GM12878 (cell line): ENCODE measurements at regions not wholly inside any gene's neighbourhood (a gene's known extent, or its start where the extent isn't known, plus 50 kb on each side); places are given as distances from the start of the nearest gene placed in this dataset.

ENCODE experiments used
- EP300 ChIP-seq, 2 experiments: fragments of 150-350 bp in 1 of 2; IDR thresholded peaks; 2 replicates each; pipeline ENCODE4 v1.6.1; 2011 to 2012; ENCODE audit warnings: low read depth in 2 of 2, low read length in 2 of 2, borderline replicate concordance in 1 of 2, improper control_type of control experiment in 1 of 2, inconsistent platforms in 1 of 2; ENCODE audit not compliant: control insufficient read depth in 1 of 2
- EZH2 ChIP-seq: IDR thresholded peaks from 2 replicates; pipeline ENCODE4 v1.6.1; 2012; ENCODE audit warnings: low read depth, mild to moderate bottlenecking, control low read depth, inconsistent platforms, low read length, borderline replicate concordance; ENCODE audit not compliant: control insufficient read depth
- NFIC ChIP-seq: IDR thresholded peaks from 2 replicates; pipeline ENCODE4 v1.6.1; 2012; ENCODE audit warnings: low read depth, mild to moderate bottlenecking, inconsistent platforms, low read length, moderate library complexity
- POLR2A ChIP-seq: IDR thresholded peaks from 2 replicates; pipeline ENCODE4 v1.6.1; 2011; ENCODE audit warnings: low read depth, mild to moderate bottlenecking, low read length
- SPI1 ChIP-seq: IDR thresholded peaks from 2 replicates; pipeline ENCODE4 v1.6.1; 2011; ENCODE audit warnings: low read depth, mild to moderate bottlenecking, low read length, moderate library complexity, borderline replicate concordance; ENCODE audit not compliant: insufficient read depth
- TF ChIP-seq, protein P1 (sequence below), 3 experiments: IDR thresholded peaks in 2 of 3; conservative IDR thresholded peaks in 1 of 3; 2 replicates each; pipeline ENCODE4 v1.5.1; 2011; ENCODE audit warnings: low read depth in 3 of 3, low read length in 3 of 3, mild to moderate bottlenecking in 3 of 3, control low read depth in 2 of 3, moderate library complexity in 2 of 3, inconsistent platforms in 1 of 3, mixed read lengths in 1 of 3; ENCODE audit not compliant: control insufficient read depth in 2 of 3, insufficient read depth in 1 of 3; ENCODE audit errors: extremely low read depth in 1 of 3

DNA sequence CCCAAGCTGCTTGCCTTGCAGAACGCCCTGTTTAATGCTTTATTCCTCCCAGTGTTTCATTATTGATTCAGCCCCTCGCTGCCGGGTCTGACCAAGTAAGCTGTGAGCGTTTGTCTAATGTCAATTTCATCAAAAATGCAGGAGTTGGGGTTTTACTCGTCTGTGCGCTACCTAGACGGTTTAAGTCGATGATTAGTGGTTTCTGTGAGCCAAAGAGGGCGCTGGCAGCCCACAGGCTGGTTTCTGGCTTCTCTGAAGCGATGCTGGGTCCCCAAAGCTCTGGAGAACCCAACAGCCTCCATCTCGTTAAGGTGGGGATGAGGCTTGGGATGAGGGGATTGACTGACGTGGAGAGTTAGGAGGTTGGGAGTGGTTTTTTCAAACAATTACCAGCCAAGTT lies 102.9 kb downstream of the SYF2 start:
- no peak for TF ChIP-seq POLR2A
- TF ChIP-seq NFIC, result no peak
- TF ChIP-seq EP300 (IDR thresholded peaks at IDR 0.05; ENCODE audit: borderline replicate concordance in 1 of 2, control insufficient read depth in 1 of 2, low read depth in 2 of 2, low read length in 2 of 2), result no peak
- no peak for TF ChIP-seq SPI1
- no peak for TF ChIP-seq EZH2
- TF ChIP-seq, protein P1, sequence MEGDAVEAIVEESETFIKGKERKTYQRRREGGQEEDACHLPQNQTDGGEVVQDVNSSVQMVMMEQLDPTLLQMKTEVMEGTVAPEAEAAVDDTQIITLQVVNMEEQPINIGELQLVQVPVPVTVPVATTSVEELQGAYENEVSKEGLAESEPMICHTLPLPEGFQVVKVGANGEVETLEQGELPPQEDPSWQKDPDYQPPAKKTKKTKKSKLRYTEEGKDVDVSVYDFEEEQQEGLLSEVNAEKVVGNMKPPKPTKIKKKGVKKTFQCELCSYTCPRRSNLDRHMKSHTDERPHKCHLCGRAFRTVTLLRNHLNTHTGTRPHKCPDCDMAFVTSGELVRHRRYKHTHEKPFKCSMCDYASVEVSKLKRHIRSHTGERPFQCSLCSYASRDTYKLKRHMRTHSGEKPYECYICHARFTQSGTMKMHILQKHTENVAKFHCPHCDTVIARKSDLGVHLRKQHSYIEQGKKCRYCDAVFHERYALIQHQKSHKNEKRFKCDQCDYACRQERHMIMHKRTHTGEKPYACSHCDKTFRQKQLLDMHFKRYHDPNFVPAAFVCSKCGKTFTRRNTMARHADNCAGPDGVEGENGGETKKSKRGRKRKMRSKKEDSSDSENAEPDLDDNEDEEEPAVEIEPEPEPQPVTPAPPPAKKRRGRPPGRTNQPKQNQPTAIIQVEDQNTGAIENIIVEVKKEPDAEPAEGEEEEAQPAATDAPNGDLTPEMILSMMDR (IDR thresholded peaks at IDR 0.05 in 2 of 3, conservative IDR thresholded peaks at IDR 0.05 in 1 of 3; ENCODE audit: control insufficient read depth in 2 of 3, extremely low read depth in 1 of 3, insufficient read depth in 1 of 3, low read depth in 3 of 3, low read length in 3 of 3), result peak in 1 of 3 experiments; percentile 8; a peak in 1 of 6 replicates
